ENCODE measurements at regions not wholly inside any gene's neighbourhood (a gene's known extent, or its start where the extent isn't known, plus 50 kb on each side); places are given as distances from the start of the nearest gene placed in this dataset.
"Not testable (repeated sequence)": the region's sequence is repeated elsewhere in the genome, so short reads cannot be mapped to it uniquely, and the experiment has no call there.

DNA sequence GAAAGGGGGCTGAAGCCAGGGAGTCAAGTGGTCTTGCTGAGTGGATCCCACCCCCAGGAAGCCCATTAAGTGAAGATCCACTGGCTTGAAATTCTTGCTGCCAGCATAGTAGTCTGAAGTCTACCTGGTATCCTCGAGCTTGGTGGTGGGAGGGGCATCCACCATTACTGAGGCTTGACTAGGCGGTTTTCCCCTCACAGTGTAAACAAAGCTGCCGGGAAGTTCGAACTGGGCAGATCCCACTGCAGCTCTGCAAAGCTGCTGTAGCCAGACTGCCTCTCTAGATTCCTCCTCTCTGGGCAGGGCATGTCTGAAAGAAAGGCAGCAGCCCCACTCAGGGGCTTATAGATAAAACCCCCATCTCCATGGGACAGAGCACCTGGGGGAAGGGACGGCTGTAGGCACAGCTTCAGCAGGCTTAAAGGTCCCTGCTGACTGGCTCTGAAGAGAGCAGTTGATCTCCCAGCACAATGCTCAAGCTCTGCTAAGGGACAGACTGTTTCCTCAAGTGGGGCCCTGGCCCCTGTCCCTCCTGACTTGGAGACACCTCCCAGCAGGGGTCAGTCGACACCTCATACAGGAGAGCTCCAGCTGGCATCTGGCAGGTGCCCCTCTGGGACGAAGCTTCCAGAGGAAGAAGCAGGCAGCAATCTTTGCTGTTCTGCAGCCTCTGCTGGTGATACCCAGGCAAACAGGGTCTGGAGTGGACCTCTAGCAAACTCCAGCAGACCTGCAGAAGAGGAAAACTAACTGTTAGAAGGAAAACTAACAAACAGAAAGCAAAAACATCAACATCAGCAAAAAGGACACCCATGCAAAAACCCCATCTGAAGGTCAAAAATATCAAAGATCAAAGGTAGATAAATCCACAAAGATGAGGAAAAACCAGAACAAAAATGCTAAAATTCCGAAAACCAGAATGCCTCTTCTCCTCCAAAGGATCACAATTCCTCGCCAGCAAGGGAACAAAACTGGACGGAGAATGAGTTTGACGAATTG, 140.6 kb downstream of the FAM170A start:
- TF ChIP-seq, protein P1, sequence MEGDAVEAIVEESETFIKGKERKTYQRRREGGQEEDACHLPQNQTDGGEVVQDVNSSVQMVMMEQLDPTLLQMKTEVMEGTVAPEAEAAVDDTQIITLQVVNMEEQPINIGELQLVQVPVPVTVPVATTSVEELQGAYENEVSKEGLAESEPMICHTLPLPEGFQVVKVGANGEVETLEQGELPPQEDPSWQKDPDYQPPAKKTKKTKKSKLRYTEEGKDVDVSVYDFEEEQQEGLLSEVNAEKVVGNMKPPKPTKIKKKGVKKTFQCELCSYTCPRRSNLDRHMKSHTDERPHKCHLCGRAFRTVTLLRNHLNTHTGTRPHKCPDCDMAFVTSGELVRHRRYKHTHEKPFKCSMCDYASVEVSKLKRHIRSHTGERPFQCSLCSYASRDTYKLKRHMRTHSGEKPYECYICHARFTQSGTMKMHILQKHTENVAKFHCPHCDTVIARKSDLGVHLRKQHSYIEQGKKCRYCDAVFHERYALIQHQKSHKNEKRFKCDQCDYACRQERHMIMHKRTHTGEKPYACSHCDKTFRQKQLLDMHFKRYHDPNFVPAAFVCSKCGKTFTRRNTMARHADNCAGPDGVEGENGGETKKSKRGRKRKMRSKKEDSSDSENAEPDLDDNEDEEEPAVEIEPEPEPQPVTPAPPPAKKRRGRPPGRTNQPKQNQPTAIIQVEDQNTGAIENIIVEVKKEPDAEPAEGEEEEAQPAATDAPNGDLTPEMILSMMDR (IDR thresholded peaks at IDR 0.05; ENCODE audit: borderline replicate concordance, extremely low read depth, low read length, poor library complexity, severe bottlenecking), result not testable (repeated sequence)
- not testable (repeated sequence) for TF ChIP-seq EZH2 (IDR thresholded peaks at IDR 0.05; ENCODE audit: borderline replicate concordance, low read depth, low read length, severe bottlenecking)
